SK-N-SH treated with all-trans-retinoic acid at 6 μM for 48 hours (cell line): ENCODE measurements at regions not wholly inside any gene's neighbourhood (a gene's known extent, or its start where the extent isn't known, plus 50 kb on each side); places are given as distances from the start of the nearest gene placed in this dataset.

Experiments
- ARNTL ChIP-seq: fragments of 450-650 bp; formaldehyde crosslinking; IDR thresholded peaks from 2 replicates; pipeline ENCODE4 v1.5.0; 2020; ENCODE audit warnings: low read depth, mild to moderate bottlenecking, moderate library complexity, borderline replicate concordance
- BACH2 ChIP-seq: fragments of 250-450 bp; sonication (Bioruptor Pico); IDR thresholded peaks from 2 replicates; pipeline ENCODE4 v1.9.0; 2021; ENCODE audit warnings: mild to moderate bottlenecking, borderline replicate concordance
- CREB5 ChIP-seq: fragments of 250-450 bp; sonication (Bioruptor Pico); IDR thresholded peaks from 2 replicates; pipeline ENCODE4 v1.5.1; 2020; ENCODE audit warnings: low read depth, mild to moderate bottlenecking, moderate library complexity
- GLIS3 ChIP-seq: fragments of 250-450 bp; sonication (Bioruptor Pico); IDR thresholded peaks from 2 replicates; pipeline ENCODE4 v1.5.0; 2020; ENCODE audit warnings: mild to moderate bottlenecking, moderate library complexity
- ISL1 ChIP-seq: fragments of 250-450 bp; sonication (Bioruptor Pico); IDR thresholded peaks from 2 replicates; pipeline ENCODE4 v2.1.2; 2022; ENCODE audit warnings: mild to moderate bottlenecking, moderate library complexity
- OSR1 ChIP-seq: fragments of 250-450 bp; sonication (Bioruptor Pico); IDR thresholded peaks from 2 replicates; pipeline ENCODE4 v1.8.0; 2022; ENCODE audit warnings: moderate library complexity, mild to moderate bottlenecking, inconsistent platforms
- PATZ1 ChIP-seq: fragments of 250-450 bp; sonication (Bioruptor Pico); IDR thresholded peaks from 2 replicates; pipeline ENCODE4 v1.8.0; 2020; ENCODE audit warnings: mild to moderate bottlenecking, moderate library complexity, borderline replicate concordance
- PPARA ChIP-seq: fragments of 250-450 bp; sonication (Bioruptor Pico); IDR thresholded peaks from 2 replicates; pipeline ENCODE4 v1.5.0; 2020; ENCODE audit warnings: mild to moderate bottlenecking, borderline replicate concordance
- RARB ChIP-seq: fragments of 250-450 bp; sonication (Bioruptor Pico); IDR thresholded peaks from 2 replicates; pipeline ENCODE4 v1.8.0; 2021; ENCODE audit warnings: mild to moderate bottlenecking, moderate library complexity
- SNAI2 ChIP-seq: fragments of 250-450 bp; sonication (Bioruptor Pico); IDR thresholded peaks from 2 replicates; pipeline ENCODE4 v1.5.0; 2020; ENCODE audit warnings: mild to moderate bottlenecking, moderate library complexity
- TCF4 ChIP-seq: fragments of 250-450 bp; sonication (Bioruptor Pico); IDR thresholded peaks from 2 replicates; pipeline ENCODE4 v1.8.0; 2021; ENCODE audit warnings: mild to moderate bottlenecking, moderate library complexity, borderline replicate concordance
- TSHZ2 ChIP-seq: fragments of 250-450 bp; sonication (Bioruptor Pico); IDR thresholded peaks from 2 replicates; pipeline ENCODE4 v1.5.0; 2020; ENCODE audit warnings: mild to moderate bottlenecking, moderate library complexity
- ZFP3 ChIP-seq: fragments of 250-450 bp; sonication (Bioruptor Pico); IDR thresholded peaks from 2 replicates; pipeline ENCODE4 v1.5.0; 2020; ENCODE audit warnings: mild to moderate bottlenecking, moderate library complexity
- ZNF565 ChIP-seq: fragments of 450-650 bp; formaldehyde crosslinking; conservative IDR thresholded peaks from 2 replicates; pipeline ENCODE4 v1.5.0; 2020; ENCODE audit warnings: low read depth, mild to moderate bottlenecking, moderate library complexity

- no peak for TF ChIP-seq RARB (CRISPR knock-in tag)
- TF ChIP-seq PATZ1 = no peak
- TF ChIP-seq PPARA = no peak
- TF ChIP-seq CREB5 = no peak
- TF ChIP-seq SNAI2 (CRISPR knock-in tag) = no peak
- TF ChIP-seq OSR1 (CRISPR knock-in tag) = no peak
- no peak for TF ChIP-seq ZNF565 (CRISPR knock-in tag)
- no peak for TF ChIP-seq GLIS3 (CRISPR knock-in tag)
- no peak for TF ChIP-seq ZFP3 (CRISPR knock-in tag)
- TF ChIP-seq TCF4 (CRISPR knock-in tag) = no peak
- no peak for TF ChIP-seq ARNTL
- no peak for TF ChIP-seq ISL1 (CRISPR knock-in tag)
- no peak for TF ChIP-seq TSHZ2 (CRISPR knock-in tag)
- no peak for TF ChIP-seq BACH2
Measured at GRCh38 chr13:52931539-52932431, 83.3 kb upstream of the PCDH8 start.
